ENCODE measurements at regions not wholly inside any gene's neighbourhood (a gene's known extent, or its start where the extent isn't known, plus 50 kb on each side); places are given as distances from the start of the nearest gene placed in this dataset.

DNA sequence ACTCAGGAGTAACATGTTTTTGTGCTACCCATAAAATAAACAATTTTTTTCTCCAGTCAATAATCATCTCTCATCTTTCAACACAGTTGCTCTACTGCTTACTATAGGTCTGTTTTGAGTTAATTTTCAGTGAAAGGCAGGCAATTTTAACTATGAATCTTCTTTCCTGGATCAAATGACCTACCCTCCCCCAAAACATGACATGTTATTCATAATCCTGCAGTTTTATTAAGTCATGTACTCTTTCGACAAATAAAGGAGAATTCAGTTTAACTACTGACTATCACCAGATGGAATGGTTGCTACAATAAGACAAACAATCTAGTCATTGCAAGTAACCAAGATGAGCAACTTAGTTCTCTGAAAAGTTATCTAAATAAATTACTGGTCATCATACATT, 106.0 kb upstream of the FAR2 start:
- Histone ChIP-seq H3K4me3 (no peak overlapping the region), H3K27me3 (ENCODE audit: insufficient read depth in 3 of 3, low read length in 2 of 3) (no peaks in the 10 kb centered on the region), H3K4me1 (no peaks in the 10 kb centered on the region), H3K27ac (no peak overlapping the region), H3K36me3 (ENCODE audit: insufficient read depth in 1 of 2, low read depth in 1 of 2) (no peaks in the 10 kb centered on the region), H3K9me3 (no peaks in the 10 kb centered on the region)
- intact Hi-C loops (cut with DNase I): no loop called here
- DNase-seq (no peak), ATAC-seq (no peak)
- TF ChIP-seq, protein P1, sequence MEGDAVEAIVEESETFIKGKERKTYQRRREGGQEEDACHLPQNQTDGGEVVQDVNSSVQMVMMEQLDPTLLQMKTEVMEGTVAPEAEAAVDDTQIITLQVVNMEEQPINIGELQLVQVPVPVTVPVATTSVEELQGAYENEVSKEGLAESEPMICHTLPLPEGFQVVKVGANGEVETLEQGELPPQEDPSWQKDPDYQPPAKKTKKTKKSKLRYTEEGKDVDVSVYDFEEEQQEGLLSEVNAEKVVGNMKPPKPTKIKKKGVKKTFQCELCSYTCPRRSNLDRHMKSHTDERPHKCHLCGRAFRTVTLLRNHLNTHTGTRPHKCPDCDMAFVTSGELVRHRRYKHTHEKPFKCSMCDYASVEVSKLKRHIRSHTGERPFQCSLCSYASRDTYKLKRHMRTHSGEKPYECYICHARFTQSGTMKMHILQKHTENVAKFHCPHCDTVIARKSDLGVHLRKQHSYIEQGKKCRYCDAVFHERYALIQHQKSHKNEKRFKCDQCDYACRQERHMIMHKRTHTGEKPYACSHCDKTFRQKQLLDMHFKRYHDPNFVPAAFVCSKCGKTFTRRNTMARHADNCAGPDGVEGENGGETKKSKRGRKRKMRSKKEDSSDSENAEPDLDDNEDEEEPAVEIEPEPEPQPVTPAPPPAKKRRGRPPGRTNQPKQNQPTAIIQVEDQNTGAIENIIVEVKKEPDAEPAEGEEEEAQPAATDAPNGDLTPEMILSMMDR (IDR thresholded peaks at IDR 0.05): no peak
- WGBS, 3 donors: 42 to 56% (median 43%) methylated on average over 1 of the region's 1 CpG

DNA sequence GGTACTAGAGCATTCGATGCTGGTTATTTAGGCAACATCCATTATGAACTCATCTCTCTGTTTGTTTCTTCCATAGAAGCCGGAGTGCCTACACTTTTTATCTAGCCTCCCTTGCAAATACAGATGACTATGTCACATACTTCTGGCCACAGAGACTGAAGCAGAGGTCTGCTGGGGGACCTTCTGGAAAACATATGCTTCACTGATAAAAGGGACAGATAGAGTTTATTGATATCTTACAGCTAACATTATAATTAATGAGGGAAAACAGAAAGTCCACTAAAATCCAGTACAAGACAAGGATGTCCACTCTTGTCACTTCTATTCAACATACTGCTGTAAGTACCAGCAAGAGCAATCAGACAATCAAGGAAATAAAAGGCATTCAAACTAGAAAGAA, 104.3 kb upstream of the FAR2 start:
- no peak overlapping the region for H3K27ac ChIP-seq
- no peaks in the 10 kb centered on the region for H3K4me1 ChIP-seq
- H3K9me3 ChIP-seq: no peaks in the 10 kb centered on the region
- H3K36me3 ChIP-seq (ENCODE audit: insufficient read depth in 1 of 2, low read depth in 1 of 2): no peaks in the 10 kb centered on the region
- TF ChIP-seq, protein P1 (IDR thresholded peaks at IDR 0.05): no peak
- H3K4me3 ChIP-seq: no peak overlapping the region
- WGBS, 3 donors: 0 to 47% (median 42%) methylated on average over 2 of the region's 2 CpGs
- intact Hi-C loops (cut with DNase I): no loop called here
- no peak for ATAC-seq
- H3K27me3 ChIP-seq (ENCODE audit: insufficient read depth in 3 of 3, low read length in 2 of 3): no peaks in the 10 kb centered on the region
- no peak for DNase-seq

DNA sequence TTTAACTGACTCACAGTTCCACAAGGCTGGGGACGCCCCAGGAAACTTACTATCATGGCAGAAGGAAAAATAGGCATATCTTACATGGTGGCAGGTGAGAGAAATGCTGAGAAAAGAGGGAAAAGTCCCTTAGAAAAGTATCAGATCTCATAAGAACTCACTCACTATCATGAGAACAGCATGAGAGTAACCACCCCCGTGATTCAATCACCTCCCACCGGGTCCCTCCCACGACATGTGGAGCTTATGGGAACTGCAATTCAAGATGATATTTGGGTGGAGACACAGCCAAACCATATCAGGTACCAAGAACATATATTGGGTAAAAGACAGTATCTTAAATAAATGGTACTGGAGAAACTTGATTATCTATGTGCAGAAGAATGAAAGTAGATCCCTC, 100.3 kb upstream of the FAR2 start:
- Histone ChIP-seq H3K4me1 (no peaks in the 10 kb centered on the region), H3K27ac (no peak overlapping the region), H3K9me3 (no peaks in the 10 kb centered on the region), H3K4me3 (no peak overlapping the region), H3K27me3 (ENCODE audit: insufficient read depth in 3 of 3, low read length in 2 of 3) (no peaks in the 10 kb centered on the region), H3K36me3 (ENCODE audit: insufficient read depth in 1 of 2, low read depth in 1 of 2) (no peaks in the 10 kb centered on the region)
- WGBS, 3 donors: 67 to 85% (median 83%) methylated on average over 4 of the region's 4 CpGs
- no peak for ATAC-seq
- no peak for DNase-seq
- TF ChIP-seq, protein P1 (IDR thresholded peaks at IDR 0.05): no peak
- intact Hi-C loops (cut with DNase I): no loop called here

DNA sequence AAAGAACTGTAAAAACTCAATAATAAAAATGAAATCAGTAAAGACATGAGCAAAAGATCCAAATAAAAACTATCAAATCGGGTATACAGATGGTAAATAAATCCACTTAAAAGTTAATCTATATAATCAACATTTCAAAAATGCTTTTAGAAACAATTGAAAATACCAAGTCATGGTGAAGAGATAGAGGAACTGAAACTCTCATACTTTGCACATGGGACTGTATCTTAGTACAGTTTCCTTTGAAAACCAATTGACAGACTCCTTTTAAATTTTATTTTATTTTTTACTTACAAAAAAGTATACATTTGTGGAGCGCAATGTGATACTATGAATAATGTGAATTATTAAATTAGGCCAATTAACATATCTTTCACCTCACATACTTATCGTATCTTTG, 98.6 kb upstream of the FAR2 start:
- Histone ChIP-seq H3K36me3 (ENCODE audit: insufficient read depth in 1 of 2, low read depth in 1 of 2) (no peaks in the 10 kb centered on the region), H3K9me3 (no peaks in the 10 kb centered on the region), H3K27me3 (ENCODE audit: insufficient read depth in 3 of 3, low read length in 2 of 3) (no peaks in the 10 kb centered on the region), H3K4me1 (no peaks in the 10 kb centered on the region), H3K4me3 (no peak overlapping the region), H3K27ac (no peak overlapping the region)
- intact Hi-C loops (cut with DNase I): no loop called here
- TF ChIP-seq, protein P1 (IDR thresholded peaks at IDR 0.05): no peak
- ATAC-seq: no peak
- 30 to 53% (median 32%) methylated on average over 3 of the region's 3 CpGs for WGBS, 3 donors
- DNase-seq: no peak

DNA sequence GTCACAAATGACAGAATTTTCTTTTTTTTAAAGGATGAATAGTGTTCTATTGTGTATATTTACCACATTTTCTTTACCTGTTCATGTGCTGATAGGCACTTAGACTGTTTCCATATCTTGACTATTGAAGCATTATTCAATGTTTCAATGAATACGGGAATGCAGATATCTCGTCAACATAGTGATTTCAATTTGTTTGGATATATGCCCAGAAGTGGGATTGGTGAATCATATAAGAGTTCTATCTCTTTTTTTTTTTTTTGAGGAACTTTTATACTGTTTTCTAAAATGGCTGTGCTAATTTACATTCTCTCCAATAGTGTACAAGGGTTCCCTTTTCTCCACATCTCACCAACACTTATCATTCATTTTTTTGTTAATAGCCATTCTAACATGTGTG, 97.9 kb upstream of the FAR2 start:
- no peaks in the 10 kb centered on the region for H3K36me3 ChIP-seq (ENCODE audit: insufficient read depth in 1 of 2, low read depth in 1 of 2)
- 89 to 94% (median 93%) methylated on average over 2 of the region's 2 CpGs for WGBS, 3 donors
- H3K4me1 ChIP-seq: no peaks in the 10 kb centered on the region
- H3K4me3 ChIP-seq: no peak overlapping the region
- intact Hi-C loops (cut with DNase I): no loop called here
- H3K9me3 ChIP-seq: no peaks in the 10 kb centered on the region
- ATAC-seq: no peak
- no peak for DNase-seq
- TF ChIP-seq, protein P1 (IDR thresholded peaks at IDR 0.05): no peak
- no peak overlapping the region for H3K27ac ChIP-seq
- no peaks in the 10 kb centered on the region for H3K27me3 ChIP-seq (ENCODE audit: insufficient read depth in 3 of 3, low read length in 2 of 3)
